Spleen (tissue), 7 donors: ENCODE measurements at regions not wholly inside any gene's neighbourhood (a gene's known extent, or its start where the extent isn't known, plus 50 kb on each side); places are given as distances from the start of the nearest gene placed in this dataset.

Experiments
- POLR2A ChIP-seq, 3 donors: fragments of 450-650 bp; IDR thresholded peaks; one replicate each; pipeline ENCODE4 v1.5.1; 2017; ENCODE audit warnings: antibody characterized with exemption in 3 of 3, mild to moderate bottlenecking in 1 of 3
- POLR2AphosphoS5 ChIP-seq, 3 donors: sonication (generic); formaldehyde crosslinking; IDR thresholded peaks; one replicate each; pipeline ENCODE4 v1.5.1; 2017; ENCODE audit warnings: antibody characterized with exemption in 3 of 3
- TF ChIP-seq, protein P1 (sequence below), 11 experiments: fragments of 200-600 bp in 7 of 11; fragments of 450-650 bp in 4 of 11; sonication (generic) in 4 of 11; IDR thresholded peaks in 8 of 11; conservative IDR thresholded peaks in 3 of 11; 1 replicate in 7 of 11; 2 replicates in 4 of 11; pipeline versions ENCODE4 v1.4.0 to v1.8.0; 2016 to 2021; ENCODE audit warnings: antibody characterized with exemption in 11 of 11, inconsistent platforms in 4 of 11, mild to moderate bottlenecking in 1 of 11
- donor health status: DM: no; HTN: no; CAD: no; lungs with moderate emphysema.
- donor health status: DM: no; HTN: no; CAD: no.
- donor health status: DM: no; HTN: no; CAD: no.

DNA sequence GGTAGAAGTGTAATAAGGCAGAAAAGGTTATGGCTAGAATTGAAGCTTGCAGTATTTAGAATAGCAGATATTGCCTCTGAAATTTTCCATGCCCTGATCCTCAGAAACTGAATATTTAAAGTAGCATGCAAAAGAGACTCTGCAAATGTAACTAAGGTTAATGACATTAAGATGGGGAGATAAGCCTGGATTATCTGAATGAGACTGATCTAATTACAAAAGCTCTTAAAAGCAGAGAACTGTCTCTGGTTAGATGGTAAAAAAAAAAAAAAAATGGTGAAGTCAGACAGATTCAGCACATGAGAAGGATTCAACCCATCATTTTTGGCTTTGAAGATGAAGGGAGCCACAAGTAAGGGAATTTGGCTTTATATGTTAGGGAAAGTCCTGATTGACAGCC is 503.7 kb upstream of the IRAK1BP1 start:
- TF ChIP-seq, protein P1, sequence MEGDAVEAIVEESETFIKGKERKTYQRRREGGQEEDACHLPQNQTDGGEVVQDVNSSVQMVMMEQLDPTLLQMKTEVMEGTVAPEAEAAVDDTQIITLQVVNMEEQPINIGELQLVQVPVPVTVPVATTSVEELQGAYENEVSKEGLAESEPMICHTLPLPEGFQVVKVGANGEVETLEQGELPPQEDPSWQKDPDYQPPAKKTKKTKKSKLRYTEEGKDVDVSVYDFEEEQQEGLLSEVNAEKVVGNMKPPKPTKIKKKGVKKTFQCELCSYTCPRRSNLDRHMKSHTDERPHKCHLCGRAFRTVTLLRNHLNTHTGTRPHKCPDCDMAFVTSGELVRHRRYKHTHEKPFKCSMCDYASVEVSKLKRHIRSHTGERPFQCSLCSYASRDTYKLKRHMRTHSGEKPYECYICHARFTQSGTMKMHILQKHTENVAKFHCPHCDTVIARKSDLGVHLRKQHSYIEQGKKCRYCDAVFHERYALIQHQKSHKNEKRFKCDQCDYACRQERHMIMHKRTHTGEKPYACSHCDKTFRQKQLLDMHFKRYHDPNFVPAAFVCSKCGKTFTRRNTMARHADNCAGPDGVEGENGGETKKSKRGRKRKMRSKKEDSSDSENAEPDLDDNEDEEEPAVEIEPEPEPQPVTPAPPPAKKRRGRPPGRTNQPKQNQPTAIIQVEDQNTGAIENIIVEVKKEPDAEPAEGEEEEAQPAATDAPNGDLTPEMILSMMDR (IDR thresholded peaks at IDR 0.05 in 8 of 11, conservative IDR thresholded peaks at IDR 0.05 in 3 of 11): no peak
- TF ChIP-seq POLR2AphosphoS5 (IDR thresholded peaks at IDR 0.05) (no peak), POLR2A (IDR thresholded peaks at IDR 0.05) (no peak)
